ENCODE measurements at regions not wholly inside any gene's neighbourhood (a gene's known extent, or its start where the extent isn't known, plus 50 kb on each side); places are given as distances from the start of the nearest gene placed in this dataset.
"Not testable (repeated sequence)": the region's sequence is repeated elsewhere in the genome, so short reads cannot be mapped to it uniquely, and the experiment has no call there.

DNA sequence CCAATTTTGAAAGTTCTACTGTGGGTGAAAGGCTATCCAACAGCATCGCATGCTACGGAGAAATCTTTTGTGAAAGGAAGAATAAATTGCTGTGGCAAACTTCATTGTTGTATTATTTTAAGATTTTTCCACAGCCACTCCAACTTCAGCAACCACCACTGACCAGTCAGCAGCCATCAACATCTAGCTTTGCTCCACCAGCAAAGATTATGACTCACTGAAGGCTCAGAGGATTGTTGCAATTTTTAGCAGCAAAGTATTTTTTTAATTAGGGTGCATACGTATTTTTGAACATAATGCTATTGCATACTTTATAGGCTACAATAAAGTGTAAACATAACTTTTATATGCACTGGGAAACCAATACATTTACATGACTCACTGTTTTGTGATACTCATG, 493.5 kb downstream of the TFAP2A start:
- no peak for DNase-seq

DNA sequence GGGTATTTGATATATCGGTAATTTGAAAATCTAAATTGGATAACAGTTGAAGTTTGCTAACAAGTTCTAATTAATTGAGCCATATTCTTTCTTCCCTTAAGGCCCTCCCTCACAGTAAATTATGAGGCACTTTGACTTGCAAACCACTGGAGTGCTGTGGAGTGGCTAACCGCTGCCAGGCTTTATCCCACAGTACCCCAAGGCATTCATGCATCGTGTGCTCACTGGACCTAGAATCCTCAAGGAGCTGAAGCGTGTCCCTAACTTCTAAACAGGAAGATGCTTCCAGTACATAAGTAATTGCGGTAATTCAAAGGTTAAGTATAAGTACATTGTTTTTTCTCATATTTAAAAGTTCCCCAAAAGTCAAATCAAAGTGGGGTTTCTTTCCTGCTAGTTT, 499.9 kb downstream of the TFAP2A start:
- DNase-seq, result no peak

DNA sequence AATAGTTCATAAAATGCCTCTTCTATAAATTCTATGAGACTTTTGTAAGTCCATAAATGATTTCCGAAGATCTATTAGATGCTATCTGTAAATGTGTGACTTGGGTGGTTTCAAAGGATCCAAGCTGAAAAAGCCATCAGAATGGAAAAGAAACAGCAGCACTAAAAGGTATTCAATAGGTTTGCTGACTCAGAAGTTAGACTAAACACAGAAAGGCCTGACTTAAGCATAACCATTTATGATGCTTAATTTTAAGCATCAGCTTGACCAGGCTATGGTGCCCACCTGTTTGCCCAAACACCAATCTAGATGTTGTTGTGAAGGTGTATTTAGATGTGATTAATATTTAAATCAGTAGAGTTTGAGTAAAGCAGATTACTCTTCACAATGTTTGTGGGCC, 513.5 kb downstream of the TFAP2A start:
- no peak for DNase-seq

DNA sequence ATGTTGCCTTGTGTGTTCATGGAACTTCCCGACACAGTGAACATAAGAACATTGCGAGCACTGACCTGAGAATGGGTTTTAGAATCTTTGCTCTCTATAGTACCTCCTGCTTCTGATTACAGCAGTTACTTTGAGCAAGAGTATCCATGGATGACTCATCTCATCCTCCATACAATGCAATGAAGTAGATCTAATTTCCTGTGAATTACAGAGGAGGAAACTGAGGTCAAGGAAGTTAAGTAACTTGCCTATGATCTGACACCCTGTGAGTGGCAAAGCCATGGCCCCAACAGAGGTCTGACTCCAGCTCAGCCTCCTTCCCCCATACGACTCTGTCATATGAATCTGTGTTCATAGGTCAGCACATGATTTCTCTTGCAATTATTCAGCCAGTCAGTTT, 518.1 kb downstream of the TFAP2A start:
- no peak for DNase-seq

DNA sequence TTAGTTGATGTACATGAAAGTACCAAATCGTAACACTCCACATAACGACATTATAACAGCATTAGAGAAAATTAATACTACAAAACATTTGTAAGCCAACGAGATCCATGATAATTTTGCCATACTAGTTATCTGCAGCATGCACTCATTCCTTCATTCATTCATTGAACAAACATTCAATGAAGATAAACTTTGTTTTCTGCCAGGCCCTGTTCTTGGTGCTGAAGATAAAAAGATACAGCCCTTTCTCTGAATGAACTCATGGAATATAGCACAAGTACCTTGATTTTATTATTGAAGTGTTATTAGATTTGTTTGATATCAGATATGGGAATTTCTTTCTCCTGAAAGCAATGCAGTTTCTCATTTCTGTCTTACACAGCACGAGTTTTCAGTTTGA, 524.0 kb downstream of the TFAP2A start:
- DNase-seq, result no peak

DNA sequence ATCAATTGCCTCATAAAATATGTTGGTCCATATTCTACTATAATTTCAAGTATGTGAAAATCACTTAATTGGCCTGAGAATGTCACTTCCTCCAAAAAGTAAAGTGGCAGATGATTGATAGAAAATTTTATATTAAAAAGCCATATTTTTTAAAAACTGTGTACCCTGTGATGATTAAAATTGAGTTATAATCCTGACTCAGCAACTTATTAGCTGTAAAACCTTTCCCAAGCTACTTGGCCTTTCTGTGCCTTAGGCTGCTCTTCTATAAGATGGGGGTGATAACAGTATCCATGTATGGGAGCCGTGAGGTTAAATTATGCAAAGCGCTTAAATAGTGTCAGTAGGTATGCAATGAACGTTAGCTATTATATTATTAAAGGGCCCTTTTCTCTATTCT, 524.4 kb downstream of the TFAP2A start:
- no peak for DNase-seq

DNA sequence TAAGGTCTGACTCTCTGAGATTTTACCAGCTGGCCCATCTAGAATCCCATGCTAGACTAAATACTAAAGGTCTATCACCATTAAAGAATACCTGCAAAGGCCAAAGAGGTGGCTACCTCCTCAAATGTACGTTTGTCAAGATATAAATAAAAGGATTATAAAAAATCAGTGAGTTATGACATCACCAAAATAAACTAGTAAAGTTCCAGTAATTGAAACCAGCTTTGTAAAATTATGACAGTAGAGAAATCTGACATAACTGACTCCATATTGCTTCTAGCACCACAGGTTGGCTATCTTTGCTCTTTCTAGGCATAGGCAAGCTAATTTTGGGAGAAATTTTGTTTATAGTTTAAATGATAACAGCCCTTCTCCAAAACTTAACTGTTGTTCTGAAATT, 536.3 kb downstream of the TFAP2A start:
- no peak for DNase-seq

DNA sequence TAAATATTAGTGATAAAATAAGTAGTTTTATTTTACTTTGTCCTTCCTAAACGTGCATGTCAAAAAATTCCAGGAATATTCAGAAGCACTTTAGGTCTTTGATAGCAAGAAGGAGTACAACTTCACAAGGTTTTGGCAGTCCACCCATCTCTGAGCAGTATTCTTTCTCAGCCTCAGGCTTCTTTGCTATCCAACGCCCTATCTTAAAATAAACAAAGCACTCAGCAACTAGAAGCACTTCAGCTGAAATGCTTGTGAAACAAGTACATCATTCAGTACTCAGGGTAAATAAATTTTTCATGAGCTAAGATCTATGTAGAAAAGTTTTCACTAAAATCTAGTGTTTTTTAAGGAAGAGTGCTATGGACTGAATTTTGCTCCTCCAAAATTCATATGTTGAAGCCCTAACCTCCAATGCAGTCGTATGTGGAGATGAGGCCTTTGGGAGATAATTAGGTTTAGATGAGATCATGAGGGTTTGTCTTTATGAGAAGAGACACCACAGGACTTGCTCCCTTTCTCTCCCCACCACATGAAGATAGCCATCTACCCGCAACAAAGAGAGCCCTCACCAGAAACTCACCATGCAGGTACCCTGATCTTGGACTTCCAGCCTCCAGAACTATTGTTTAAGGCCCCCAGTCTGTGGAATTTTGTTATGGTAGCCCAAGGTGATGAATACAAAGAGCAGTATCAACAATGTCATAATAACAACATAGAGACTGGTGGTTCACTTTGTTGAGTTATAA, 539.1 kb downstream of the TFAP2A start:
- DNase-seq, result no peak

DNA sequence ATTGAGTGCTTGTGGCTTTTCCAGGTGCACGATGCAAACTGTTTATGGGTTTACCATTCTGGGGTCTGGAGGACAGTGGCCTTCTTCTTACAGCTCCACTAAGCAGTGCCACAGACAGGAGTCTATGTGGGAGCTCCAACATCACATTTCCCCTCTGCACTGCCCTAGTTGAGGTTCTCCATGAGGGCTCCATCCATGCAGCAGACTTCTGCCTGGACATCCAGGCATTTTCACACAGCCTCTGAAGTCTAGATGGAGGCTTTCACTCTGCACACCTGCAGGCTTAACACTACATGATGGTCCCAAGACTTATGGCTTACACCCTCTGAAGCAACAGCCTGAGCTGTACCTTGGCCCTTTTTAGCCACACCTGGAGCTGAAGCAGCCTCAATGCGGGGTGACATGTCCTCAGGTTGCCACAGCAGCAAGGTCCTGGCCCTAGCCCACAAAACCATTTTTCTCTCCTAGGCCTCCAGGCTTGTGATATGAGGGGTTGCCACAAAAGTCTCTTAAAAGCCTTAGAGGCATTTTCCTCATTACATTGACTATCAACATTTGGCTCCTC, 552.2 kb downstream of the TFAP2A start:
- DNase-seq, result no peak

DNA sequence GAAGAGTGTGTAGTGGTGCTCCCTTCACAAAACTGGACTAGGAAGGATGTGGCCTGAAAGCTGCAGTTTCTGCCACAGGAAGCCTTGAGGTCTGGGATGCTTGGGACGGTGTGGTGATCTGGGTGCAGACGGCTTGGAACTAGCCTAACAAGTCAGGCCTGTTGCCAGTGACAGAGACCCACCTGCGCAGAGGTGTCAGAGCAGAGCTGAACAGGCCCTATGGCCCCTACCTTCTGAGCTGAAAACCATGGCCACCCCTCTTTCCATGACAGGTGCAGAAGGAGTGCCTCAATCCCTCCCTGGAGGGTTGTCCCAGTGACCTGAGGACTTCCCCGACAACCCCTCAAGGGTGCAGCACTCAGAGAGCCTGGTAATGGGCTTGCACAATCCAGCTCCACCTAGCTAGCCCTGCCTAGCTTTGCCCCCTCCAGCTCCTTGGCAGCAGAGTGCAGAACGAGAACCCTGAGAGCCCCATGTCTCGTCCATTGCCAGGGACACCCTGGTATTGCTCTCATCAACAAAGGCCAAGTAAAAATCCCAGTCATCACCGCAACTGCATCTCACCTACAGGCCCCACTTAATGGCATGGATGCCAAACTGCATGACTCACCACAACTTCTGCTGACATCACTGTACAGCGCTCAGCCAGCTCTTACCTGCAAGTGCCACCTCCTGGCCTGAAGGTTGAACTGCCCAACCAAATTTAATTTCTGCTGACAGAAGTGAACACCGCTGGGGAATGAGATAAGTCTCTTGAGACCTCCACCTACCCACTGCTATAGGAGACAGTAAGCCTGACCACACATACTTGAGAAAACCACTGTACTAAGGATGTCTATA, 563.1 kb downstream of the TFAP2A start:
- DNase-seq, result no peak

DNA sequence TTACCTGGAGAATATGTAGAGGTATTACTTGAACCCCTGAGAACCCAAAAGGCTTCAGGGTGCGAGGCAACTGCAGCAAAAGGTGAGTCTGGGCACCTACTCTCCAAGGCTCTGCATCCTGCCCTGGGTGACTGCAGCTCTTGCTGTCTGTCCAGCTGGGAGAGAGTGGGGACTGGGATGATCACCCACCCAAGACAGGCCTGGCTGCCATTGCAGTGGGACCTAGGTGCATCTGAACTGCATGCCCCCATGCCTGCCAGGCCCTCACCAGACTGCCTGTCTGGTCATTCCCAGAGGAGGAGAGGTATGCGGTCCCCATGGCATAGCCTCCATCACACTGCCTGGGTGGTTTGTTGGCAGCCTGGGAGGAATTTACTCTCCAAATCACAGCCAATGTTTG, 563.9 kb downstream of the TFAP2A start:
- no peak for DNase-seq

DNA sequence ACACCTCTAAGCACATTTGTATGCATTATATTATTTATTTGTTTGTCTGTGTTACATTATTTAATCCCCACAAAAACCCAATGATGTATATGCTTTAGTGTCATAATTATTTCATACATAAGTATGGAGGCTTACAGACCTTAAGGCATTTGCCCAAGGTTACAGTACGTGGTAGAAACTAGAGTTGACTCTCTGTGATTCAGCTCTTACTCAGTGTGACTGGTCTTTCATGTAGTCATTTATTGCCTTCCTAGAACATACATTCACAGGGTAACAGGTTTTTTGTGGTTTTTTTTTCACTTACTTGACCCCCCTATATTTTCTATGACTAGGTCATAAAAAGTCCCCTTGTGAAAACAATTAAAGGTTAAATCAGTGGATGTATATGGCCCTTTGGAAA, 566.8 kb downstream of the TFAP2A start:
- no peak for DNase-seq

DNA sequence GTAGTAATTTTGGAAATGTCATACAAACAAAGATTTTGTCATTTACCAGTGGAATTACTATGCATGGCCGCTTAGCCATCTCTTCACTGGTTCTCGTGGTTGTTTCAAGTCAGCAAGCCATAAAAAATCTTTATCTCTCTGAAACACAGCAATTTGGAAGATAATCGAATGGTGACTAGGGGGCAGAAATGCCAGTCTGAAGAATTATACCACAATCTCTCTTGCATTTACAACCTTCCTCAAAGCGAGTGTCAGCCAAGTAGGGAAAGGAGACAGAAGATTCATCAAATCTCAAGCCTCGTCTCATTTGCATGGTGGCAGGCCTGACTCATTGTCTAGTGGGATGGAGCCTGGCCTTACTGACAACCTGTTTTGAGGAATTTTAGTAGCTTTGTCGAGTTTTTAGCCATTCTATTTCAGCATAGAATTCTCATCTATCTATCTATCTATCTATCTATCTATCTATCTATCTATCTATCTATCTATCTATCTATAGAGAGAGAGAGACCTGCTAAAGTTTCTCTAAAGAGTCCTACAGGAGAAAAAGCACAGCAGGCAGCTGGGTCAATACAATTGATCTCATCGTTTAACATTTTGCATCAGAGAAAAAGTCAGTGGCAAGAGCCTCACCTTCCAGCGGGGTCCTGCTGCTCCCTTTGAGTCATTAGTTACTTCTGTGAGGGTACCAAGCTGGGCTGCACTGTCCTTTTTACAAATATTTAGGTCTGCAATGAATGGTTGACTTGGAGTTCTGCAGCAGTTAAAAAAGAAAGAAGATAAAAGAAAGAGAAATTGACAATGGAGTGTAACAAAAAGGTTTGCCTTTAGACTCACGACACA, 572.8 kb downstream of the TFAP2A start:
- DNase-seq, result no peak

DNA sequence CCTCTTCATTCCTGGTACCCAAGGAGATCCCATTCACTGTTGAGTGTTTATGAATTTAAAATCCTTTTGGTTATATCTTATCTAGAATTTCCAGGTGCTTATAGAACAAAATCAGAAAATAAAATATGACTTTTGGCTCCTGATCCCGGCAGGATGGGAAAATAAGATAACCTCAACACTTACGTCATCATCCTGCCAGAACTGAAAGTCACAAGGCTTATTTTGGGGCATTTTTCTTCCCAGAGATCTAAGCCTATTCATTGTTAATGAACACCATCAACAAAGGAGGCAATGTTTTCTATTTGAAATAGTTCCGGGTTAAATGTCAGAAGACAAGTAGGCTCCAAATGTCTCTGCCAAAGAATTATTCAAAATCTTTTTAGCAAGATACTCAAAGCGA, 580.6 kb downstream of the TFAP2A start:
- no peak for DNase-seq

DNA sequence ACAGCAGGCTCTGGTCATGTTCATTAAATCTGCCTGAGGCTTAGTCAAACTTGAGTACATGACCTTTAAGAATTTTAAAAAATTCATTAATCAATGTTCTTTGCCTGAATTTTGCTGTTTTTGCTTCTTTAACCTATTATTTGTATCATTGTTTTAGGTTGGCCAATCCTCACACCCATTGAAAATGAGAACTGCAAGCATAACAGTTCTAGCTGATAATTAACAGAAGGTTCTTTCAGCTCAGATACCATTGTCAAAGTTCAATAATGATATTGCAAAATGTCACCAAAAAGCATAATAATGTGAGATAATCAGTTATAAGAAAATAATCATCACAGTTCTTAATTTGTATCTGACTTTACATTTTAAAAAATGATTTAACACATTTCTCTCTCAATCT, 583.1 kb downstream of the TFAP2A start:
- DNase-seq, result no peak

DNA sequence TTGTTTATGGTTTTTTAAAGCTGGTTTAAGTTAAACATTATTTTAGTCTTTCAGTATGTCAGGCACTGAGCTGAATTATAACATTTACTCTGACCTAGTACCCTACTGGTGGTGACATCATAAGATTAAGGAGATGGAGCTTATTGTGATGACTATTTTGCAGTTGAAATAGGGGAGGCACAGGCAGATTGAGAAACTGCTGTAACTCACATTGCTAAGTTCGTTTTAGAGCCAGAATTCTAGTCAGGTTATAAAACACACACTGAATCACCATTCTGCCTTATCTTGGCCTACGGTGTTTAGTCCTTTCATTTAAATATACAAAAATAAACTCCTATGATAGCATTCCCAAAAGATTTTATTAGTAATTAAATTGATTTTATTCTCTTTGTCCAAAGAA, 584.1 kb downstream of the TFAP2A start:
- no peak for DNase-seq

DNA sequence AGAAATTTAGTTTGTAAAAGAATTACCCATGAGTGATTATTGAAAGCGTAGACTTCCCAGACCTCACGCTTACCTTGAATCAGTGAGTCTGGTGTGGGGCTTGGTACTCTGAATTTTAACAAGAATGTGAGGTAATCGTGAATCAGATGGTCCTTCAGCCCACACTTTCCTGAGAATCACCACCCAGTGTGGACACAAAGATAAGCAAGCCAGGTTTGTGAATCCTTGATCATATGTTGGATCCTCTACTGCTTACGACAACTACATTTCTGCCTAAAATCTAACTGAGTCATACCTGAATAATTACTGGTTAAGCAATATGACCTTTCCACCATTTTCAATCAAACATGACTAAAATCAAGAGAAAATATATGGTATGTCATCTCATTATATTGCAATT, 589.3 kb downstream of the TFAP2A start:
- no peak for DNase-seq

DNA sequence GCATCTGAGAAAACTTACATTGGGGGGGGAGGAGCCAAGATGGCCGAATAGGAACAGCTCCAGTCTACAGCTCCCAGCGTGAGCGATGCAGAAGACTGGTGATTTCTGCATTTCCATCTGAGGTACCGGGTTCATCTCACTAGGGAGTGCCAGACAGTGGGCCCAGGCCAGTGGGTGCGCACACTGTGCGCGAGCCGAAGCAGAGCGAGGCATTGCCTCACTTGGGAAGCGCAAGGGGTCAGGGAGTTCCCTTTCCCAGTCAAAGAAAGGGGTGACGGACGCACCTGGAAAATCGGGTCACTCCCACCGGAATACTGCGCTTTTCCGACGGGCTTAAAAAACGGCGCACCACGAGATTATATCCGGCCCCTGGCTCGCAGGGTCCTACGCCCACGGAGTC, 604.1 kb downstream of the TFAP2A start:
- DNase-seq, result not testable (repeated sequence)

DNA sequence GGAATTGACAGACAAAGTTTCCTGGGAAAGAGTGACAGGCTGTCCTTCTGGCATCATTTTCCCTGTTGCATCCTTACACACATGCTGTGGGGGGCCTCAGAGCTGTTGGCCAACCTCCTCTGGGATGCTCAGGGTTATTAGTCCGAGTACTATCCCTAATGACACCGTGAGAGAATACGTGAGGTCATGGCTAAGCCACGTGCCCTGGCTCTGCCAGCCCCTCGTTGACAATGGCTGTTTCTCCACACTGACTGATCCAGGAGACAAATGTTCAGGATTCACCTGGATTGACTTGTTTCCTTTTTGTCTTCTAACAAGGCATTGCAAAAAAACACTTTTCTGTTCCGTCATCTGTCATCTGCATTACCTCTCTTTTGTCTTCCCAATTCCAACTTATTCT, 604.6 kb downstream of the TFAP2A start:
- no peak for DNase-seq

DNA sequence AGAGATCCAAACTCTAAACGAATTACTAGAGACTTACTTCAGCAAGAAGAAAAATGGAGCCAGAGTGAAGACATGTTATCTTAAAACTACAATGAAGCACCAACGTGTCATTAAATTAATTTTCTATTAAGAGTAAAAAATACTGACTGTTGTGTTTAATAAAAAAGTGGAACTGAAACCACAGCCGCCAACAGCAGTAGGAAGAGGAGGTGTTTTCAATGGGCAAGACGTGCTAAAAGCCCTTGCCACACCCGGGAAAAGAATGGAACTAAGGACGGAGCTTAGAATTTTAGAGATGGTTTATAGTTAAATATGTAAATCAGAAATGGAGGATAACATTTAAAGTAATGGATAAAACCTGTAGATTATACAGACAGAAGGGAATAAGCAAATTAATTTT, 608.7 kb downstream of the TFAP2A start:
- DNase-seq, result no peak

DNA sequence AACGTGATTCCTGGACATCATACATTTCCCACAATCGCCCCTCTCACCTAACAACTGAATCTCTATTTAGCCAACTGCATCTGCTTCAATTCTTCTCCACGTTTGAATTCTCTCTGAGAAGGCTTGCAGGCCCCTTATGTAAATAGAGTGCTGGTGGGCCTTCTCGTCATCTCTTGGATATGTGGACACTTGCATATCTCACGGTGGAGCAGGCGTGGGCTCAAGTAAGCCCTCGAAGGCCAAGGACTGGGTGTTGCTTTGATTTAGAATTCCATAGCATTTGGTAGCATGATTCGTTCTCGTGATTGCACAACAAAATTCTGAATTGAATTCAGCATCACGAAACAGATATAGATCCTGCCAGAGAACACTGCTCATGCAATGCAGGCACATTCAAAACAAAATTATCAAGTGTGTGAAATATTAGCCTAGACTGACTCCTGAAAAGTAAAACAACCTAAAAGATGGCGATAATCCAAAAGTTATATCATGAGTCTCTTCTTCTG, 613.6 kb downstream of the TFAP2A start:
- no peak for DNase-seq

DNA sequence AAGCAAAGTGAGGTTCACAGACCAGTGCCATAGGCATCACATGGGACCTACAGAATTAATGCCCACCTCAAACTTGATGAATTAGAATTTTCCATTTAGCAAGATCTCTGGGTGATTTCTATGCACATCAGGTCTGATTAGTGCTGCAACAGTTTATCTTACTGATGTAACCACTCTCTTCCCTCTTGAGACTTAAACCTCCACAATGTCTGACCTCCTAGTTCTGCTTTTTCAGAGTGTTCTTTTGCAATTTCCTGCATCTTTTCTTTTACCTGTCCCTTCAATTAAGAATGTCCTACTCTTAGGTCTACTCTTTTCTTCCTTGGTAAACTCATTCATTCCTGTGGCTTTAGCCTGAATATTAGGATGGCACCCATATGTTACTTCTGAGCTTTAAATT, 615.3 kb downstream of the TFAP2A start:
- no peak for DNase-seq

DNA sequence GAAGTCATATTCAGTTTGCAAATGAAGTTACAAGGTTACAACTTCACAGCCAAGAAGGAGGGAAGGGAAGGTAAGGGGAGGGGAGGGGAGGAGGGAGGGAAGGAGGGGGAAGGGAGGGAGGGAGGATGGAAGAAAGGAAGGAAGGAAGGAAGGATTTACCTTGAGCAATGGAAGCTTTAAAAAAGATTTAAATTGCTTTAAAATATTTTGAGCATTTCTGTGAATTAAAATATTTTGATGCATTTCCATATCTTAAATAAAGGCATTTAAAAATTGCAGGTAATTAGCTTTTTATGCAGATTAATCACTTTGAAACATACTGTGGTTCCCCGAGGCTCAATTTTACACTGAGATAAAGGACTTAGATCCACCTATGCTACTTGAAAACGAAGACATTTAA, 618.0 kb downstream of the TFAP2A start:
- DNase-seq, result no peak
